Activated T-cell treated with anti-CD3 and anti-CD28 coated beads, Interleukin-2, amount 50 U/mL, for 1 hour (primary cell): ENCODE measurements at regions not wholly inside any gene's neighbourhood (a gene's known extent, or its start where the extent isn't known, plus 50 kb on each side); places are given as distances from the start of the nearest gene placed in this dataset.

Experiments
- DNase-seq: peaks from one replicate; pipeline ENCODE4 v3.0.0-alpha.2; 2020

GRCh38 chr9:118215549-118215948 lies 511.3 kb downstream of the TLR4 start:
- DNase-seq = no peak

GRCh38 chr9:118222375-118222774 lies 518.2 kb downstream of the TLR4 start:
- no peak for DNase-seq

- no peak for DNase-seq
Measured at GRCh38 chr9:118223111-118223510, 518.9 kb downstream of the TLR4 start.

GRCh38 chr9:118230329-118230728 lies 526.1 kb downstream of the TLR4 start:
- DNase-seq = no peak

- no peak for DNase-seq
Measured at GRCh38 chr9:118236625-118237024, 532.4 kb downstream of the TLR4 start.

- DNase-seq = no peak
Measured at GRCh38 chr9:118238139-118238538, 533.9 kb downstream of the TLR4 start.

GRCh38 chr9:118252027-118252426 lies 547.8 kb downstream of the TLR4 start:
- DNase-seq = no peak

GRCh38 chr9:118262191-118262590 lies 558.0 kb downstream of the TLR4 start:
- DNase-seq = no peak

- DNase-seq = no peak
Measured at GRCh38 chr9:118263949-118264348, 559.7 kb downstream of the TLR4 start.

GRCh38 chr9:118268046-118268445 lies 563.8 kb downstream of the TLR4 start:
- DNase-seq = no peak

GRCh38 chr9:118269623-118270022 lies 565.4 kb downstream of the TLR4 start:
- no peak for DNase-seq

- no peak for DNase-seq
Measured at GRCh38 chr9:118271331-118271730, 567.1 kb downstream of the TLR4 start.

GRCh38 chr9:118271936-118272335 lies 567.7 kb downstream of the TLR4 start:
- no peak for DNase-seq

- DNase-seq = no peak
Measured at GRCh38 chr9:118273048-118273447, 568.8 kb downstream of the TLR4 start.

- no peak for DNase-seq
Measured at GRCh38 chr9:118276784-118277183, 572.6 kb downstream of the TLR4 start.

GRCh38 chr9:118281772-118282171 lies 577.6 kb downstream of the TLR4 start:
- DNase-seq = no peak

- no peak for DNase-seq
Measured at GRCh38 chr9:118283488-118283887, 579.3 kb downstream of the TLR4 start.

GRCh38 chr9:118290116-118290515 lies 585.9 kb downstream of the TLR4 start:
- DNase-seq = no peak

- no peak for DNase-seq
Measured at GRCh38 chr9:118295413-118295812, 591.2 kb downstream of the TLR4 start.

- DNase-seq = no peak
Measured at GRCh38 chr9:118302721-118303120, 598.5 kb downstream of the TLR4 start.

- no peak for DNase-seq
Measured at GRCh38 chr9:118303216-118303615, 599.0 kb downstream of the TLR4 start.

- DNase-seq = no peak
Measured at GRCh38 chr9:118305331-118305730, 601.1 kb downstream of the TLR4 start.

- DNase-seq = no peak
Measured at GRCh38 chr9:118306801-118307200, 602.6 kb downstream of the TLR4 start.

GRCh38 chr9:118313965-118314364 lies 609.8 kb downstream of the TLR4 start:
- no peak for DNase-seq

GRCh38 chr9:118316831-118317343 lies 612.7 kb downstream of the TLR4 start:
- DNase-seq = no peak
